ENCODE measurements at regions not wholly inside any gene's neighbourhood (a gene's known extent, or its start where the extent isn't known, plus 50 kb on each side); places are given as distances from the start of the nearest gene placed in this dataset.
"Not testable (repeated sequence)": the region's sequence is repeated elsewhere in the genome, so short reads cannot be mapped to it uniquely, and the experiment has no call there.

- no peak for DNase-seq
These were observed 73.5 kb upstream of the MEGF10 start for GRCh38 chr5:127216898-127217675.

GRCh38 chr5:127221936-127222335 is 68.7 kb upstream of the MEGF10 start:
- DNase-seq = not testable (repeated sequence)

- DNase-seq = not testable (repeated sequence)
These were observed 67.9 kb upstream of the MEGF10 start for GRCh38 chr5:127222571-127223156.

- DNase-seq = no peak
These were observed 67.2 kb upstream of the MEGF10 start for GRCh38 chr5:127223256-127223974.

- DNase-seq = no peak
These were observed 62.7 kb upstream of the MEGF10 start for GRCh38 chr5:127227881-127228280.

- DNase-seq = no peak
These were observed 61.9 kb upstream of the MEGF10 start for GRCh38 chr5:127228540-127229184.

DNA sequence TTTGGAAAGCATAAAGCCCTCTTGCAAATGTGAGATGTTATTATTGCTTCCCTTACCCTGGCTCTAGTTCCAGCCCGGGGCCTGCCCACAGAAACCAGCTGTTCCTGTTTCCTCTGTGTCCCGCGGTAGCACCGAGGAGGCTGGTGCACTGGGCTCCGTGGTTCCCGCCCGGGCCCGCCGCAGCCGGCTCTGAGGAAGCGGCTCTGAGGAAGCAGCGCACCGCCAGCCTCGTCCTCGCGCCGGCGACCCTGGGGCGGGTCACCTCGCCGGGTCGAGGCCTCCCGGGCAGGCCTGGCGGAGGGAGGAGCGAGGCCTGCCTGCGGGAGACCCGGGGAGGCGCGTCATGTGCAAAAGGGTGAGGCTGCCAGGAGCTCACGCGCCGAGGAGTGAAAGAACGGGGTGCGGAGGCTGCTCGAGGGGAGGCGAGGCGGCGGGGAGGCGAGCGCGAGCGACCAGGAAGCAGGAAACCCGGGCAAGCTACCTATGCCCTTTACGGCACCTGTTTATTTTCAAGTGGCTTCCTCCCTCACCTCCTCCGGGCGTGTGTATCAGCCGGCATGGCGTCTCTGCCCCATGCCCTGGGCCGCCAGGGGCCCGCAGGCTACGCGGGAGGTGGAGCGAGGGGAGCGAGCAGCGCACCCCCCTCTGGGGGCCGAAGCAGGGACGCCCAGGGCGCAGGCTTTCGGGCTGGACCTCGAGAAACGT is 61.3 kb upstream of the MEGF10 start:
- DNase-seq = no peak

DNA sequence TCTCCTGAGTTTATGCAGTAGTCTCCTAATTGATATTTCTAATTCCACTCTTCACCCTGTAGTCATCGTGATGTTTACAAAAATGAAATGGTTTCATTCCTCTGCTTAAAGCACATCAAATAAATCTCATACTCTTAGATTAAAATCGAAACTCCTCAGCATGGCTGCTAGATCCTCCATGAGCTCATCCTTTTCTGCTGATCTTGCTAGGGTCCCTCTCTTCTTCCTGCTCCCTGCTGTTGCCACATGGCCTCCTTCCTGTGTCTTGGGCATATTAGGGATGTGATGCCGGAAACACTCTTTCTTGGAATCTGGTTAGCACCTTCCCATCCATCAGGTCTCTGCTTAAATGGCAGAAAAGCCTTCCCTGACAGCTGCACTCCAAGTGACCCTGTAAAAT is 59.5 kb upstream of the MEGF10 start:
- no peak for DNase-seq

DNA sequence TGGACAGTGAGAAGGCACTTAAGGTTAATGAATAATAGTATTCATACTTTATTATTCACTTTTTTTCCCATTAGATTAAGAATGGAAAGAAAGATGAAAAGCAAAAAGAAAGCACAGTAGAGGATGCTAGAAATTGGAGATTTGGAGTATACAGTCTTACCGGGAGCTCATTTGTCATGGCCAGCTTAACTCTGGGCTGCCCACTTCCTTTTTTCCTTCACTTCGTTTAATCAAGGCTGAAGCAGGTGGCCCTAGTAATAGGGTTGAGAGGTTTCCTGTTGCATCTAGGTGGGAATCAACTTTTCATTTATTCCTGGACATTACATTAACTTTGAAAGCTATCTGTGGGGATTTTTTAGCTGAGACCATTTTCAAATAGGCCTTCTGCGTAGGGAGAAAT is 57.0 kb upstream of the MEGF10 start:
- no peak for DNase-seq

DNA sequence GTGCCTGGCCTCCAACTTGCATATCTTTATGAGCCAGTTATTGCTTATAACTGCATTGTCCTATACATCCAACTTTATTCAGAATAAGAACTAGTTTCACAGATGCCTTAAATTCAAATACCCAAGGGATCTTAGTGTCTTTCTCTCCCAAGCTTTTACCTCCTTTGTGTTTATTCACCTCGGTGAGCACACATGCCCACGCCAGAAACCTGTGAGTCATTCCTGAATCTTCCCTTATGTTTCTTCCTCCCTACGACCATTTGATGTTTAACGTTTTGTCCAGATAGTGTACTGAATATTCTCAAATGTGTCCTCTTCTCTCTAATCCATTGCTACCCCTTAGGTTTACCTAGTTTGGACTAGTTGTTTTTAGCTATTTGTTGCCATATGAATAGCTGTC is 55.5 kb upstream of the MEGF10 start:
- no peak for DNase-seq

DNA sequence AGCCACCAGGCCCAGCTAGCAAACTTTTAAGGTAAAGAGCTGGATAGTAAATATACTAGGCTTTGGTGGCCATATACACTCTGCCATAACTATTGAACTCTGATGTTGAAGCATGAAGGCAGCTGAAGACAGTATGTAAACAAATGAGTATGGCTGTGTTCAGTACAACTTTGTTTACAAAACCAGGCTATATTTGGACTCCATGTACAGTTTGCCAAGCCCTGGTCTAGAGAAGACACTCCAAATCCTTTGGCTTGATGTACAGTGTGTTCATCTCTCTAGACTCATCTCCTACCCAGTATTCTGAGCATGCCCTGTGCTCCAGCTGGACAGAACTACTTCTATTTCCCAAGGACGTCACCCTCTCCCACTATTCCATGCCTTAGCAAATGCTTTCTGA is 54.3 kb upstream of the MEGF10 start:
- DNase-seq = no peak

Measured in NCI-H2081 (cell line).